ENCODE measurements at regions not wholly inside any gene's neighbourhood (a gene's known extent, or its start where the extent isn't known, plus 50 kb on each side); places are given as distances from the start of the nearest gene placed in this dataset.

DNA sequence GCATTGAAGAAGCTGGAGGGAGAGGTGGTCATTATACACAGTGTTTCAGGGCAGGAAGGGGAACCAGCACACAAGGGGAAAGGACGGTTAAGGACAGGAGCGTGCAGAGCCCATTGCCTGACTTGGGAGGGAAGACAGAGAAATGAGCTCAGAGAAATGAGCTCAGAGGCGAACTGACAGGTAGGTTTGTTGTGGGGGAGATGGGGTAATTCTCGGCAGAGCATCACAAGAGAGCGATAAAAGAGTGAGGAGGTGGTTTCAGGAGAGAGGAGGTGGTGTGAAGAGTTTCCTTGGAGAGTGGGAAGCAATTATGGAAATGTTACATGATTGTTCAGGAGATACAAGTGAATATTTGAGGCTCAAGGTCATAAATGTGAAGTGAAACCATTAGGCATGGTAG is 61.0 kb downstream of the MRGPRX1 start:
- no peak for DNase-seq

DNA sequence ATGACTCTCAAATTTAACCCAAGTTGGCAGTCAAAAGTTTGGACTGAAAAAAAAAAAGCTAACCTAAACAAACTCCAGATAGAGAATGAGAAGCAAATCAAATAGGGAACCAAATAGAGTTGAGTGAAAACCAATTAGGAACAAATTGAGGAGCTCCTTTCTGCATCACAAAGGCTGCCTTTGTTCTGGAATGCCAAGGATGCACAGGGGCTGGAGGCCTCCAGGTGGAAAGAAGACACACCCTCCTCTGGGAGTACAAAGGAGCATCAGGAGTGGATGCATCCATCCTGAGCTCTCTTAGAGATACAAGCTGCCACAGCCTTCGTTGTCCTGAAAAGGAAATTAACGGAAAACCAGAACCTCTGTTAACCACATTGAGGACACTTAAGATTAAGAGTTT is 73.3 kb downstream of the MRGPRX1 start:
- DNase-seq = no peak

DNA sequence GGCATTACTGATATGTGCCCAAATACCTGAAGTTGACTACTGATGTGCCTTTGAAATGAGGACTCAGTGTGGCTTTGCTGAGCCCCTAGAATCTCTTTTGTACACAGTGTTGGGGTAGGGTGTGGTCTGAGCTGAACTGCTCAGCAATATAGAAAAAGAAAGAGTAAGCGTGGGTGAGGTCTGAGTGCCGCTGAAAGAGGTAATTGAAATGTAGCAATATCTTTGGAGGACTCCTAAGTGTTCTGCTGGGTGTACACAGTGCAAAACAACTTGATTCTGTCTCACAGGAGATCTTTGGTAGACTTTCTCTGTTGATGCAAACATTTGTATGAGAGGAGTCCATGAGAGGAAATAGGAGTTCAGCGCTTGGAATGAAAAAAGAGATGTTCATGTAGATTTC is 73.7 kb upstream of the PTPN5 start:
- no peak for DNase-seq

DNA sequence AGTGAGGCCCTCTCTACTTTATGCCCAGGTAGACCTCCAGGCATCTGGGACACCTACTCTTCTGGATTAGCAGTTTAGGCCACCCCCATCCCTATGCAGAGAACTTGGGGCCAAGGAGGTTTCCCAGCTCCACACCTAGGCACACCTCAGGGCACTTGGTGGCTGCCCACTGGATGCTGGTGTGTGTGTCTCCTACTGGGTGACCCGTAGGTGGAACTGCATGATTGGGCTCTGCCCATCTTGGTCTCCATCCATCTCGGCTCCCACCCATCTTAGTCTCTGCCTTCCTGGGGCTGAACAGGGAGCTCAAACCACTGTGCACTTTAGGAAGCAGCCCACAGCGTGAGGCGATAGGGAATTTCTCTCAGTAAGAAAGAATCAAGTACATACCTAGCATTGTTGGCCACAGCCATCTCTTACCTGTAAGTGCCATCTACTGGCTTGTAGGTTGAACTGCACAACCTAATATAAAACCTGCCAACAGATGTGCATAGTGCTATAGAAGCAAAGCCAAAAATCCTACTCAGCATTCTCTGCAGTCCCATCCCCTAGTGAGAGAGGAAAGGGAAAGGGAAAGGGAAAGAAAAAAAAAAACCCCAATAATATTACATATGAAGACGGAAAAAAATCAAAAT is 61.6 kb upstream of the PTPN5 start:
- DNase-seq = peak; percentile 22

DNA sequence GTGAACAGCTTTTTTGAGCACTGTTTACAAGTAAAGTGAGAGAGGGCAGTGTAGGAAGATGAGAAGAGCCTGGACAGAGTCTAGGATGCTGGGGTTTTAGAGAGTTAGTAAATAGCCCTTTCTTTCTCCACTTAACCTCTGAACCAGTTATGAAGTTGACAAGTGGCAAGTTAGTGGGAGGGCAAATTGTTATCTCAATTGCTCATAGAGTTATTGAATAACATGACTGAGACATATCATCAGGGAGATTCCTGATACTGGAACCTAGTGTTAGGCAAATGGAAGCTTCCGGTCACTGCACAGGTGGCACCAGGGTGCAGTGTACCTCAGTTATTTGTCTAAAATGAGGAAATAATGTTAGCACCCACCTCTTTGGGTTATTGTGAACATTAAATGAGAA is 57.8 kb upstream of the PTPN5 start:
- DNase-seq = no peak

DNA sequence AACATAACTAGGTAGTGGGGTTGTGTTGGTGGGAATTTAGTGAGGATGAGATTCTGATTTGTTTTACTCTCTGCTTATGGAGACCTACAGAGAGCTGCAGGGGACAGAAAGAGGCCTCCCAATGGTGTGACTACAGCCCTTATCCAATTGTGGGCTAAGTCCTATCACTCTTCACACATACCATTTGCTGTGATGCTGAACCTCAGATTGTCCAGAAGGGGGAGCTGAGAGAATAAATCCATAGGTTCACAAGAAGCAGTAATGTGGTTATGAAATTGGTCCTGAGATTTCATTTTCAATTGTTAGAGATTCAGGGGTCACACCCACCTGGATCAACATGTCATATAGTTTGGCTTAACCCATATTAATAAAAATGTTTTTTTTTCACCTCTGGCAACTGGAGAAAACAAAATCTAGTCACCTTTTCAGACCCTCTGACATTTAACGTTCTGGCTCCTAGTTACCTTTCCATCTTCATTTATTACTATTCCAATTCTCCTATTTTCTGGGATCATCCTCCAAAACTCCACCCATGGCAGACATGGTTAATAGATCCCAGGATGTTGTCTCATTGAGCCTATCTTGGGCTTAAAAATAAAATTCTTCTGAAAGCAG is 53.3 kb upstream of the PTPN5 start:
- DNase-seq = peak; percentile 8

Data from NCI-H2227 treated with DMSO at 0.1 percent for 48 hours (cell line).